ENCODE measurements at regions not wholly inside any gene's neighbourhood (a gene's known extent, or its start where the extent isn't known, plus 50 kb on each side); places are given as distances from the start of the nearest gene placed in this dataset.

GRCh38 chr15:96977886-96978285, 647.4 kb downstream of the NR2F2 start:
- TF ChIP-seq CTCF (IDR thresholded peaks at IDR 0.05) (no peak), POLR2A (IDR thresholded peaks at IDR 0.05) (no peak)
